ENCODE measurements at regions not wholly inside any gene's neighbourhood (a gene's known extent, or its start where the extent isn't known, plus 50 kb on each side); places are given as distances from the start of the nearest gene placed in this dataset.

DNA sequence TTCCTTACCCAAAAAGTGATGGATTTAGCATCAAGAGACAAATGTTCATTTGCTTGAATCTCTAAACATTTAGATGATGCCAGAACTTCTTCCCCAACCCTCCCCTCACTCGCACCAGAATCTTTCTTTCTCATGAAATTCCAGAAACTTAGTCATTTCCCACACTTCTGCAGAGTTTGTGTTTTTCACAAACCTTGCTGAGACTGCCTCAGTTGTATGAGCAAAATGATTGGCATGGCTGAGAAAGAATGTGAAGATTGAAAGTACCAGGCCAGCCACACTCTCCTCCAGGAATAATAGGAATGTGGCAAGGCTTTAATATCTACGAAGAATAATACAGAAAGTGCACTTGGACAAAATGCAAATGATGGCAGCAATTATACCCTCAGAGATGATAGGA is 428.3 kb upstream of the CDH6 start:
- DNase-seq (ENCODE audit: extremely low read depth, low read depth): no peak

DNA sequence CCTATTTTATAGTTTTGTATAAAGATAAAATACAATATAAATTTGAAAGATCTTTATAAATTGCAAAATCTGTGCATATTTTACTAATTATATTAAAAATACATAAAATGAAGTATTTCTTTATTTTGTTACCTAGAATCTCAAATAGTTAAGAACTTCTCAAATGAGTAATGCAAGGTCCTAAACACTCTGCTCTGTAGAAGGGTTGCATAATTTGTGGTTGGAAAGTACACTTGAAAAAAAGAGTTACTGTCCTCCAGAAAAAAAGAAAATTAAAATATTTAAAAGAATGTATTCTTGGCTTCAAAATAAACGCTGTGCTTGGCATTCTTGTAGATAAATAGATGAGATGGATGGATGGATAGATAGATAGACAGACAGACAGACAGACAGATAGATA is 428.8 kb upstream of the CDH6 start:
- no peak for DNase-seq (ENCODE audit: extremely low read depth, low read depth)

DNA sequence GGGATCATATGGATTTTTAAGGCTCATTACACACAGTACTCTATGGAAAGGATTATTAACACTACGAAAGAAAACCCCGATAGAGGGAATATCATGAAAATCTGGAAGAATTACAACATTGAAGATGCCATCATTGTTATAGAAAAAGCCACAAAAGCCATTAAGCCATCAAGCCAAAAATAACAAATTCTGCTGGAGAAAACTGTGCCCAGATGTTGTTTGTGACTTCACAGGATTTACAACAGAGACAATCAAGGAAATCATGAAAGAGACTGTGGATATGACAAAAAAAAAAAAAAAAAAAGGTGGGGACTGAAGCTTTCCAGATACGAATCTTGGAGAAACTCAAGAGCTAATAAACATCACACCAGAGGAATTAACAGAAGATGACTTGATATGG is 433.8 kb upstream of the CDH6 start:
- DNase-seq (ENCODE audit: extremely low read depth, low read depth): no peak

DNA sequence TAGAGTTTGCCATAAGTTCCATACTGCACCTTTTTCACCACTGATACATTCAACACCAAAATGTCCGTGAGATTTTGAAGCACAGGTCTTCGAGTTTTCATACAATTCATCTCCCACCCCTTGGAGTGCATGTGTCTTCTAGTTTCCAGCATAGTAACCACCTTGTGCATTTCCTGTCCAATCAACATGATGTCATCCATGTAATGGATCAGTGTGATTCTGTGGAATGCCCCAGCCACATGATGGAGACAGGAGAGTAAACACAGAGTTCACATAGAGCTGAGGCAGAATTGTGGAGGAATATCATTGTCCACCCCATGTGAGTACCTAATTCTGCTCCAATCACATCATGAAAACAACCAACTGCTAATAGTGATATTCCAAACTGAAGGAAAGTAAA is 441.5 kb upstream of the CDH6 start:
- DNase-seq (ENCODE audit: extremely low read depth, low read depth): no peak

DNA sequence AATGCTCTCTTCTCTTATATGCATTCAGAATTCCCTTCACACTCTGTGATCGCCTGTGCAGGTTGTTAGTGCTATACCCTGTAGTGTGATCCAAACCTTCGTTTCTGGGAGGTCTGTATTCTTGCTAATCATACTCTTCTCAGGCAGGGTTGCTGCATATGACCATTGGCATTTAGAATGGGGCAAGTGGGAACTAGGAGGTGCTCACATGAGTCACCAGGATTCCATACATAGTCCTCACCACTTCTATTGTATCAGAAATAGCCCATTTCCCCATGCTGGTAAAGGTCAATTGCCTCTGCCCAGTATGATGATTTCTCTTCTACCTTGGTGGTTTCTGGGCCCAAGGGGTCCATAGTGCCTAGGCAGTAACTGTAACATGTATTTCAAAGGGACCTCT is 443.5 kb upstream of the CDH6 start:
- no peak for DNase-seq (ENCODE audit: extremely low read depth, low read depth)

DNA sequence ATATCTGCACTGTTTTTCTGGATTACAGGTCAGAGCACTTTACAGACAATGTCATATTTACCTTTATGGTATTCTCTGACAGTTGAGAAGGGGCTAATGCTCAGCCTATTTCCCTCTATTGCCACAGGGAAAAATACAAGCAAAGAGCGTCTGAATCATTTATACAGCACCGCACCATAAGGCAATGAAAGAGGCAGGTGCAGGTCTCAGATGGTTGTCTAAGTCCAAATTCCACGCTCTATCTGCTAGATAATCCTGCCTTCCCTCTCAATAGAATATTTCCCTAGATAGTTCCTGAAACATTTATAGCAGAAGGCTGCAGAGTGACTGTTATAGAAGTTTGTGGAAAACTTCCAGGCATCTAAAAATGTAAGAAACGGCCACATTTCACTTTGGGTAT is 446.1 kb upstream of the CDH6 start:
- DNase-seq (ENCODE audit: extremely low read depth, low read depth): no peak

DNA sequence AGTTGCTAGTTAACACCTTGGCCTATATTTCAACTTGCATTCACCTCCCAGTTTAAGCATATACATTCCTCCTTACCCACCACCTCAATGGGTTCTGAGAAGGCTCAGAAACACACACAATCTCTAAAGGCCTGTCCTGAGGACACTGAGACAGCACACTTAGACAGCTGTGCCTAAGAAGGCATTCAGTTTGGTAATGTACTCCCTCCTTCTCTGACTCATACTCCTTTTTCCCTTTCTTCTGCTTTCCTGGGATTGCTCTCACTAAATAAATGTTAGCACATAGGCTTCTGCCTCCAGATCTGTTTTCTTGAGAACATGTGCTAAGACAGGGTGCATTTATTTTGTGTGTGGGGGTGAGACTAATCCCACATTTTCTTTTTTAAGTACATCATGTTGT is 456.8 kb upstream of the CDH6 start:
- DNase-seq (ENCODE audit: extremely low read depth, low read depth): no peak

DNA sequence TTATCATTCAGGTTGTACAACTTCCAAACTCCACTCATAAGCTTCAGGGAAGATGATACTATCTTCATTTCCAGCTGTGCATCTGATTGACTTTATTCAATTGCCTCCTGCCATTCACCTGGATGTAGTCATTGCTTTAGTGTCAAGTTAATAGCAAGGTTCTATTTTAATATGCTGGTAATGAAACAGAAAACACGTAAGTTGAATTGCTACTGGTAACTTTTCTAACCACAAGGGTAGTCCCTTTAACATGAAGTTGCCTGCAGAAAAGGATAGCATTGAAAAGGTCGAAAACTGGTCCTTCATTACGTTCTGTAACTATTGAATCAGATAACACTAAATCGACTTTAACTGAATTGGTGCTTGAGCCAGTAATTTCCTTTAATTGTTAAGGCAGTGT is 459.4 kb upstream of the CDH6 start:
- DNase-seq (ENCODE audit: extremely low read depth, low read depth): no peak

DNA sequence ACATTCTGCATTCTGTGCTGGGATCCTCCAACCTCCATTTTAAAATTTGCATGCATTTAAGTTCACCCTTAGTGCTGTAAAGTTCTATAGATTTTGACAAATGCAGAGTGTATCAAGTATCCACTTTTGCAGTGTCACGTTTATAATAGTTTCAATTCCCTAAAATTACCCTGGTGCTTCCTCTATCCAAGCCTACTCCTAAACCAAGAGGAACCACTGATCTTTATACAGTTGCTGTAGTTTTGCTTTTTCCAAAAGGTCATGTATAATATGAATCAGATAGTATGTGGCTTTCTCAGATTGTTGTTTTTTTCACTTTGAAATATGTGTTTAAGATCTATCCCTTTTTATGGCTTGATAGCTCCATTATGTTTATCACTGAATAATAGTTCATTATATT is 468.4 kb upstream of the CDH6 start:
- DNase-seq (ENCODE audit: extremely low read depth, low read depth): no peak

DNA sequence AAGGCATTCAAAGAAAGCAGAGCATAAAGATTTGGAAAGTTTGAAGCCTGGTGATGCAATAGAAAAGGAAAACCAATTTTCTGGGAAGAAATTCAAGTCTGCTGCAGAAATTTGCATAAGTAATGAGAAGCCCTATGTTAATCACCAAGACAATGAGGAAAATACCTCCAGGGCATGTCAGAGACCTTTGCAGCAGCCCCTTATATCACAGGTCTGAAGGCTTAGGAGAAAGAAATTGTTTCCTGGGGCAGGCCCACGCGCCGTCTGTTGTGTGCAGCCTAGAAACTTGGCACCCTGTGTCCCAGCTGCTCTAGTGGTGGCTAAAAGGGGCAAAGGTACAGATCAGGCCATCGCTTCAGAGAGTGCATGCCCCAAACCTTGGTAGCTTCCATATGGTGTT is 495.3 kb upstream of the CDH6 start:
- no peak for DNase-seq (ENCODE audit: extremely low read depth, low read depth)

DNA sequence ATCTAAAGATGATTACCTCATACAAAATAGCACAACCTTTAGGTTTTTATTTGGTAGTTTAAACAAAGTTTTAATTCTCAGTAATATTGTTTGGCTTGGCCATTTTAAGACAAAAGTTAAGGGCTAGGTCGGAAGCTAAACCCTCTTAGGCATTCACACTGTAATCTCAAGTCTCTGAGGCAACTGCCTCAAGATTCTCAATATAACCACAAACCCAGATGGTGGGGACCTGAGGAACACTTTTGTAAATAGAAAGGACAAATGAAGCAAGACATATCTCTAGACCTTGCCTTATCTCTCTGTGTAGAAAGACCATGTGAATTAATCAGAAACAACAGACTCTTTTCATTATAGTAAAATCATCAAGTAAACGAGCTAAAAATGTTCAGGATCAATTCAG is 500.2 kb upstream of the CDH6 start:
- DNase-seq (ENCODE audit: extremely low read depth, low read depth): no peak

DNA sequence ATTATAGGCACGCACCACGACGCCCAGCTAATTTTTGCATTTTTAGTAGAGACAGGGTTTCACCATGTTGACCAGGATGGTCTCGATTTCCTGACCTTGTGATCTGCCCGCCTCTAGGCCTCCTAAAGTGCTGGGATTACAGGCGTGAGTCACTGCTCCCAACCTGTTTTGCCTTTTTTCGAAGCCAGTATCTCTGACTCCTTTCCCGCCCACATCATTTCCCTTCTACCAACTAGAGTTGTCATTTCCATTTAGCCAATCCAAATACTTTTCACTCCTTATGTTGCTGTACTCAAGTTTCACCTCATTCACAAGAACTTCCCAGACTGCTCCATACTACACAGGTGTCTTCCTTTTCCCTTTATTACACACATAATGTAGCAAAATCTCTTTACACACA is 502.6 kb upstream of the CDH6 start:
- no peak for DNase-seq (ENCODE audit: extremely low read depth, low read depth)

DNA sequence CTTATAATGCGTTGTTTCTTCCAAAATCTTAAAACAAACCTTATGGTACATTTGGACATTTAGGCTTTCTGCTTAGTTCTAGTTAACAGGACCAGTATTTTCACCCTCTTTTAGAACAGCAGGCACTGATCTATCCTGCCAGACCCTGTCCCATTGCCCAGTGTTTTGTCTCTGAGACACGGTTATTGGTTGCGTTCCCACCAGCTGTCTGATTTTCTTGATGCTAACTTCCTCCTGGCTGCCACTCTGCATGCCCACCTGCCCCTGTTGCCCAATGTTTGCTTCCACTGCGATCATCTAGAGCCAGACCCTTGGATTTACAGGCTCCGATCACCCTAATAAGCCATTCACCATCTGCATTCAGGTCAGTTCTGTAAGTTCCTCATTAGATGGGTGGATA is 506.0 kb upstream of the CDH6 start:
- no peak for DNase-seq (ENCODE audit: extremely low read depth, low read depth)

DNA sequence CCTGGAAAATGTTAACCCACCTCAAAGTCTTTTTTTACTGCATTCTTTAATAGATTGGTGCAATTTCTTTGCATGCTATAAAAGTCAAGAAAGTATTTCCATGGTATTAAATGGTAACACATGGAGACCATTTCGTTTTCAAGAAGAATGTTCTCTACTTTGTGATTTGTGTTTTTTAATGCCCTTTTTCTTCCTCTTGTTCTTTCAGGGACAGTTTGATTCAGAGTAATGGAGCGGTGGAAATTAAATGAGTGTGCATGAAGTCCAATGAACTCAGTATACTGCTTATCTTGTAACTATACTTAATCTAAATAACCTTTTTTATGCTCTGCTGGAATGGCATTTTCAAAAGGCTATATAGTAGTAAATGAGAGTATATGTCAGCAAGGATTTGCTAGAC is 507.0 kb upstream of the CDH6 start:
- no peak for DNase-seq (ENCODE audit: extremely low read depth, low read depth)

DNA sequence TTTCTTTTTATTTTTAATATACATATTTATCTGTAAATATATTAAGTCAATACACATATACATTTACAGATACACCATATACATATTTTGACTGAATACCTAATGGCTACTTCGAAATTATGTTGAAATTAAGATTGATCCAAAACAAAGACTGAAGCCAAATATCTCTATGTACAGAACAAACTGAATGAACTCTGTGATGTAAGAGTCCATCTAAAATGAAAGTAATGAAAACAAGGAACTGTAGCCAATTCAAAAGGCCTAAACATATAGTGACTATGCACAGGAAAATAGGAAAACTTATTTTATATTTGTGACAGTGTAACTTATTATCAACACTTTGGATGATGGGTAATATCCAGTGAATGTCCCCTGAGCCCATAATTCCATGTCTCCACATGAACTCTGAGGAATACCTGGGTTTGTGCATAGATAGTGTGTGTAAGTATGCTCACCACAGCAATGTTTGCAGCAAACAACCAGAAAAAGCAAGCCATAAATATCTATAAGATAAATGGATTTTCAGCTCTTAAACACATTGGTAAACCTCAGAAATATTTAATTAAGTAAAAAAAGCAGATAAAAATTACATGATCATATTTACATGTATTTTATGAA is 517.2 kb upstream of the CDH6 start:
- no peak for DNase-seq (ENCODE audit: extremely low read depth, low read depth)

DNA sequence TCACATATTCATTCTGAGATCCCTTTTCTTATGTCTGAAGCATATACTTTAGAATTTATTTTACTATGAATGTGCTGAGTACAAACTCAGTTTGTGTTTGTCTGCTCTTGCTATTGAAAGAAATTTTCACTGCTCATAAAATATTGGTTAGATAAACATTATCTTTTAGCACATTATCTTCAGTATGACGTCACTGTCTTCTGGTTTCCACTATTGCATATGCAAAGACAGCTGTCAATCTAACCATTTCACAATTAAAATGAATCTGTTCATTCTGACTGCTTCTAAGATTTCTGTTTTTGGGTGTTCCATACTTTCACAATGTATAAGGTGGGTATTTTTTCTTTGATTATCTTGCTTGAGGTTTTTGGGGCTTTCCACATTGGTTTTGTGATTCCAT is 526.2 kb upstream of the CDH6 start:
- no peak for DNase-seq (ENCODE audit: extremely low read depth, low read depth)

DNA sequence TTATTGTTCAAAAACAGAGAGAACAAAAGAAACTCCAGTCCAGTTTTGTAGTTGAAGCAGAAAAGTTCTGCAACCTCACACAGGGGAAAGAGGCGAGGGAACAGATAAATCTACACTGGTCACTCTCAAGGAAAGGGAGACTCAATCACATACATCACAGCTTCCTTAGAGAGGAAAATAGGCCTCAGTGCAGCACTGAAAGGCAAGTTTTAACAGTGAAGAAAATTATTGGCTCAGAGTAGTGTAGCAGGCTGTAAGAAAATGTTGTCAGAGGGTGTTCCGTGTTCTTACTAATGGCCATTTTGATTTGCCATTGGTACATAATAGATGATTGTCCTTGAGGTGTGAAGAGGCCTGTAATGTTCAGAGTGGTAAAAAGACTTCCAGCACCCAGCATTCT is 530.0 kb upstream of the CDH6 start:
- no peak for DNase-seq (ENCODE audit: extremely low read depth, low read depth)

DNA sequence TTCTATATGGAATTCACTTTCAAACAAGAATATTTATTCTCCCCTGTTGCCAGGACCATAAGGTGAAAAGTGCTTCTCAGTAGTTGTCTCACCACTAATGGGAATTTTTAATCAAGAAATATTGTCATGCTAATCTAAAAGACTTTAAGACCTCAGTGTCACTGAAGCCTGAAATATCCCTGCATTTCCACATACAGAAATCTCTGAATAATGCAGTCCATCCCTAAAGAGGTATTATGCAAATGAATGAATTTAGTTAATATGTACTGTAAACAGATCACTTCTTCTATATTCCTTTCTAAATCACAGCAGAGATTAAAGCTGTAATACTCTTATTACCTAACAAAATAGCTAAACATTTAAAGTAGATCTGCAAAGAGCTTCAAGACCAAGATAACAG is 531.1 kb upstream of the CDH6 start:
- DNase-seq (ENCODE audit: extremely low read depth, low read depth): no peak

DNA sequence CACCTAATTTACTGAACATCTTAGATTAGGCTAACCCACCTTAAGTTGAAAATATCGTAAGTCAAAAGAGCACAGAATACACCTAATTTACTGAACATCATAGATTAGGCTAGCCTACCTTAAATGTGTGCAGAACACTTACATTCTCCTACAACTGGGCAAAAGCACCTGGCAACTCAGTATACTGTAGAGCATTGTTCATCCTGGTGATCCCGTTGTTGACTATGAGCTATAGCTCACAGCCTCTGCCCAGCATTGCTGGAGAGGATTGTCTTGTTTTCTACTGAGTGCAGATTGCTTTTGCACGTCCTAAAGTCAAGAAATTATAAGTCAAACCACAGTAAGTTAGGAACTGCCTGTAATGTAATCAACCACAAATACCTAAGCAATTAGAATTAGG is 531.8 kb upstream of the CDH6 start:
- no peak for DNase-seq (ENCODE audit: extremely low read depth, low read depth)

DNA sequence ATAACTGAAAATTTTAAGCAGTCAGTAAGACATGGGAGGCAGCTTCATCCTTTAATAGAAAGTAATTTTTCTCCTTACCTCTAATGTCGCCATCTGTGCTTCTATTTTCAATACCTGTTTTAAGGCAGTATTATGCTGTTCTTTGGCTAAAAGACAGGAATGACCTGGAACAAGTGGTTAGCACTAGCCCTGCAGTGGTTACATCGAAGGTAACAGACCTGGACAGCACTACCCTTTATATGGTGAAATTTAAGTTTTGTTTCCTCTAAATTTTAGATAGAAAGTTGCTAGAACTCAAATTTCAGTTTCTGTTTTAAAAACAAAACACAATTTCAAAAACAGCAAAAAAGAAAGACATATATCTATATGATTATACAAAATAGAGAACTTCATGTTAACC is 534.1 kb upstream of the CDH6 start:
- DNase-seq (ENCODE audit: extremely low read depth, low read depth): no peak

DNA sequence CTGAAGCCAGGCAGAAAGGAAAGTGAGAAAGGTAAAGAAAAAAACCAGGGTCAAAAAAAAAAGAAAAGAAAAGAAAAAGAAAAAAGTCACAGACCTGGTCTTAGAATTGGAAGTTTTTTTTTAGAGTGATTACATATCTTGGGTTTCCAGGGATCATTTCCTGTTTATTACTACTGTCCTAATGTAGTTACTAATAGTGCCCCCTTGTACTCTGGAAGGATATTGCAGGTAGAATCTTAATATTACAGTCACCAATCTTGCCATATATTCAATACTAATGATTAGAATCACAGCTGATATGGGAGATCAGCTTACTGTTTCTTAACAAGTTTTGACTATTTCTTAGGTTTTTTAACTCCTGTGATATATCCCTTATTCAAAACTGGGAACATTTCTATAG is 543.2 kb upstream of the CDH6 start:
- DNase-seq (ENCODE audit: extremely low read depth, low read depth): no peak

DNA sequence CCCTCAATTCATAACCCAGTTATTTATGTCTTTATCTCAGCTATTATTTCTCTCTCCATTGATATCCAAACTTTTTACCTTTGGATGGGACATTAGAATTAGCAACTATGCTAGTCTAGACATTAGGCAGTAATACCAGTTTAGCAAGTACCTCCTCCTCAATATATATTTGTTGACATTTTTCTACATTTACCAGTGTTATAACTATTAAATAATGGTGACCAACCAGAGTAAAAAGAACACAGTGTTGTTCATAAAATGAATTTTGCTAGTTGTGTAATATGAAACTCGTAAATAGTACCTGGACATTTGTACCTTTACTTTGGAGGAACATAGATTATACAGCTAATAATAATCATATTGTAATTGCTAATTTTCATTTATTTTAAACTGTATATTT is 554.6 kb upstream of the CDH6 start:
- no peak for DNase-seq (ENCODE audit: extremely low read depth, low read depth)

DNA sequence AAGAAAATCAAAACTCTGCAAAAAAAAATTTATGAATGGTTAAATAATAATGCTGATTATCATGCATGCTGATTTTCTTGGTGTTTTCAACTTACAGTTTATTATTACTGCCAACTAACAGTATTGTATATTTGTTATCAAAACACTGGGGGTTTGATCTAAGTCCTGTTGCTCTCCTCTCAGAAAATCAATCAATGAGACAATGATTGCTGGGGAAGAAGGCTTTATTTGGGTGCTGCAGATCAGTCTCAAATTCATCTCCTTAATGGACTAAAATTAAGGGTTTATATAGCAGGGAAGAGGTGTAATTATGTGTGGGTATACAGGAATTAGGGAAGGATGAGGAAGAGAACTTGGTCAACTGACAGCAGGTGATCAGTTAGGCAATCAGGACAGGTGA is 565.5 kb upstream of the CDH6 start:
- DNase-seq (ENCODE audit: extremely low read depth, low read depth): no peak

DNA sequence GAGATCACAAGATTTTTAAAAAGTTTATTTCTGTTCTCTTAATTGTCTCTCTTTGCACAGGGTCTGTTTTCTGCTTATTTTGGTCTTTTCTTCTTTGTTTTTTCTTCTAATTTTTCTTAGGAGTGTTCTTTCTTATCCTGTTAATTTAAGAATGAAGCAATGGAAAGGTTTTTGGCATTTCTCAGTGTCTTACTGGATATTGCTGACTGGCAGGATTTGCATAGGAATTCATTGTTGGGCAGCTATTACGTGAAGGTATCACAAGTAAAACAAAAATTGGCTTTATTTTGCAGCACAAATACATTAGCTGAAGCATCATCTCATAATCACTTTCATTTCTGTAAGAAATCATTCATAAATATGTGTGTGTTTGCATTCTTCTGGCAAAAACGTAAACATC is 566.9 kb upstream of the CDH6 start:
- DNase-seq (ENCODE audit: extremely low read depth, low read depth): no peak

All from NCI-H460 (cell line).